A673 (cell line): ENCODE measurements at regions not wholly inside any gene's neighbourhood (a gene's known extent, or its start where the extent isn't known, plus 50 kb on each side); places are given as distances from the start of the nearest gene placed in this dataset.

Experiments
- BruUV-seq: library from RNA; stranded (reverse); fragments of 400-500 nt; replicated peaks from 2 replicates; lab custom pipeline; 2021; lab: Mats Ljungman, UMichigan
- CTCF ChIA-PET: fragments of 300-600 bp; sonication (Branson Sonifier 250); formaldehyde crosslinking; loops from one replicate; lab custom pipeline; 2022; ENCODE audit warnings: antibody characterized with exemption; lab: Charles Lee
- POLR2A ChIA-PET: fragments of 300-600 bp; sonication (Branson Sonifier 250); formaldehyde crosslinking; loops from one replicate; lab custom pipeline; 2022; ENCODE audit warnings: antibody characterized with exemption; ENCODE audit not compliant: low non-redundant PET; lab: Charles Lee
- DNase-seq: peaks from one replicate; pipeline ENCODE4 v3.0.0-alpha.2; 2015; ENCODE audit warnings: low spot score
- H3K27ac ChIP-seq: fragments of 200-600 bp; sonication (generic); 2 replicates; pipeline ENCODE4 v1.5.1; 2016; ENCODE audit warnings: mixed run types, low read depth, mild to moderate bottlenecking, mixed read lengths, antibody characterized with exemption, low read length; ENCODE audit not compliant: poor library complexity, severe bottlenecking
- H3K27me3 ChIP-seq: fragments of 200-600 bp; sonication (generic); replicated peaks from 2 replicates; pipeline ENCODE4 v1.6.1; 2017; ENCODE audit warnings: mixed run types, low read depth, mild to moderate bottlenecking, mixed read lengths, antibody characterized with exemption, low read length; ENCODE audit not compliant: insufficient read depth, poor library complexity
- H3K36me3 ChIP-seq: fragments of 200-600 bp; sonication (generic); 2 replicates; pipeline ENCODE4 v1.6.1; 2016; ENCODE audit warnings: mixed run types, mild to moderate bottlenecking, mixed read lengths, antibody characterized with exemption, low read length; ENCODE audit not compliant: insufficient read depth, poor library complexity, severe bottlenecking
- H3K4me1 ChIP-seq: fragments of 200-600 bp; sonication (generic); 2 replicates; pipeline ENCODE4 v1.6.1; 2017; ENCODE audit warnings: mixed run types, mild to moderate bottlenecking, mixed read lengths, antibody characterized with exemption, low read length; ENCODE audit not compliant: insufficient read depth, poor library complexity, severe bottlenecking
- H3K4me3 ChIP-seq: fragments of 200-600 bp; sonication (generic); 2 replicates; pipeline ENCODE4 v1.5.1; 2016; ENCODE audit warnings: low read depth, mixed run types, mild to moderate bottlenecking, mixed read lengths, low read length; ENCODE audit not compliant: poor library complexity, severe bottlenecking
- H3K9me3 ChIP-seq: fragments of 200-600 bp; sonication (generic); 2 replicates; pipeline ENCODE4 v1.6.1; 2016; ENCODE audit warnings: mixed run types, low read depth, mild to moderate bottlenecking, mixed read lengths, antibody characterized with exemption, low read length; ENCODE audit not compliant: poor library complexity, severe bottlenecking
- EZH2 ChIP-seq: fragments of 200-600 bp; sonication (generic); IDR thresholded peaks from 2 replicates; pipeline ENCODE4 v1.6.1; 2017; ENCODE audit warnings: borderline replicate concordance, low read depth, mild to moderate bottlenecking, mixed read lengths, antibody characterized with exemption, low read length; ENCODE audit not compliant: poor library complexity, severe bottlenecking
- intact Hi-C: fragments of 100-400 bp; cut with micrococcal nuclease; formaldehyde crosslinking; loops from one replicate; pipeline ENCODE4 v1.10.0; 2022; ENCODE audit not compliant: unreplicated experiment
- TF ChIP-seq, protein P1 (sequence below): fragments of 300-800, 200-600 bp; sonication (generic); conservative IDR thresholded peaks from 2 replicates; pipeline ENCODE4 v1.5.1; 2017; ENCODE audit warnings: low read depth, mild to moderate bottlenecking, antibody characterized with exemption, low read length, moderate library complexity, mixed read lengths

DNA sequence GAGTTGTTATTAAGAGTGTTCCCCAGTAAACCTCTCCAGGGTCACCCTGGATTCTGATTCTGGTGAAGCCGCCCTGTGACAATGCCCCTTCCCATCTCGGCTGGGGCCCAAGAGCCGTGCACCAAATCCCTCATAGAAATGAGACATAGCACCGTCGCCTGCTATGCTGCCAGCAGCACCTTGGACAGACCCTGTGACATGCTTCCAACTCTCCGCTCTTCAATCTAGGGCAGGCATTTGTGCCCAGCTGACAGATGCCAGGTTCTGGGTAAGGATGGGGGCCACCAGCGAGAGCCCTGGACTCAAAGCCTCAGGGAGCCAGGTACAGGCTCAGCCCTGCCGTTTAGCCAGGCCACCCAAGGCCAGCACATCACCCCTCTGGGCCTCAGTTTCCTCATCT lies 55.8 kb upstream of the TCF20 start:
- ChIA-PET POLR2A (no interaction called here), CTCF (no interaction called here)
- no peak for DNase-seq
- Histone ChIP-seq H3K4me3 (no peak overlapping the region), H3K27me3 (no peaks in the 10 kb centered on the region), H3K27ac (no peak overlapping the region), H3K9me3 (no peaks in the 10 kb centered on the region), H3K4me1 (peaks cover 43% of the 10 kb centered on the region), H3K36me3 (no peaks in the 10 kb centered on the region)
- intact Hi-C loops: no loop called here
- TF ChIP-seq EZH2: no peak
- TF ChIP-seq, protein P1, sequence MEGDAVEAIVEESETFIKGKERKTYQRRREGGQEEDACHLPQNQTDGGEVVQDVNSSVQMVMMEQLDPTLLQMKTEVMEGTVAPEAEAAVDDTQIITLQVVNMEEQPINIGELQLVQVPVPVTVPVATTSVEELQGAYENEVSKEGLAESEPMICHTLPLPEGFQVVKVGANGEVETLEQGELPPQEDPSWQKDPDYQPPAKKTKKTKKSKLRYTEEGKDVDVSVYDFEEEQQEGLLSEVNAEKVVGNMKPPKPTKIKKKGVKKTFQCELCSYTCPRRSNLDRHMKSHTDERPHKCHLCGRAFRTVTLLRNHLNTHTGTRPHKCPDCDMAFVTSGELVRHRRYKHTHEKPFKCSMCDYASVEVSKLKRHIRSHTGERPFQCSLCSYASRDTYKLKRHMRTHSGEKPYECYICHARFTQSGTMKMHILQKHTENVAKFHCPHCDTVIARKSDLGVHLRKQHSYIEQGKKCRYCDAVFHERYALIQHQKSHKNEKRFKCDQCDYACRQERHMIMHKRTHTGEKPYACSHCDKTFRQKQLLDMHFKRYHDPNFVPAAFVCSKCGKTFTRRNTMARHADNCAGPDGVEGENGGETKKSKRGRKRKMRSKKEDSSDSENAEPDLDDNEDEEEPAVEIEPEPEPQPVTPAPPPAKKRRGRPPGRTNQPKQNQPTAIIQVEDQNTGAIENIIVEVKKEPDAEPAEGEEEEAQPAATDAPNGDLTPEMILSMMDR: no peak
- BruUV-seq: no TSS peak

DNA sequence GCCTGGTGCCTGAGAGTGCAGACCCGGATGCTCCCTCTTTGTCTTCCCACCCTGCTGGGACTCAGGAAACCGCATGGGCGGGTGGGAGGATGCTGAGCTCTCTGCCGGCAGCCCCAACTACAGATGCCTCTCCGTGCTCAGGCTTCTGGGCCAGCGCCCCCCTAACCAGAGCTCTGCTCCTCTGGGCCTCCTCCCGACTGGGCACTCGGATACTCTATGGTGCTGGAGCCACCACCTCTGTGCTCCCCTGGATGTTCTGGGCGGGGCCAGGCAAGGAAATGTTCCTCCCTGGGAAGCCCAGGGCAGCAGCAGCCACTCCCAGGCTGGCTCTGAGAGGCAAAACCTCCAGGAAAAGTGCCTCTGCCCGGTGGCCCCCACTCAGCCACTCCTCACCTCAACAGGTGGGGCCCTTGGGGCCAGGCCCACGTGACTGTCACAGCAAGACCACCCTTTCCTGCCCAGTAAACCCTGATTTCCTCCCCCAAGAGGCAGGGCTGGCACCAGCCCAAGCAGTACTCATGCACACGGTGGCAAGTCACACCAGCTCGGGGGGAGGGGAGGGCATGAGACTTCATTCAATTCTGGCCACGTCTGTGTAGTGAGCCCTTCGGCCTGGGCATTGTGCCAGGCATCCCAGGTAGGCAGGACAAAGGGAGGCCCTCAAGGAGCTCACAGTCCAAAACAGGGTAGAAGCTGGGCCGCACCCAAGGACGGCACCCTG lies 54.7 kb upstream of the TCF20 start:
- ChIA-PET CTCF (no interaction called here), POLR2A (interaction anchor here (0.6 kb wide), 1 partner anchor 18 kb away, joined by 3 read pairs; no protein-coding TSS in a partner anchor)
- peak; percentile 88 for DNase-seq
- peaks cover 36% of the 10 kb centered on the region for H3K4me1 ChIP-seq
- H3K9me3 ChIP-seq: no peaks in the 10 kb centered on the region
- H3K27ac ChIP-seq: peak overlapping the region; percentile 47
- no peaks in the 10 kb centered on the region for H3K36me3 ChIP-seq
- H3K27me3 ChIP-seq: no peaks in the 10 kb centered on the region
- no peak overlapping the region for H3K4me3 ChIP-seq
- BruUV-seq: no TSS peak
- intact Hi-C loops: no loop called here
- TF ChIP-seq, protein P1: no peak

GRCh38 chr22:42324566-42324965 lies 54.1 kb upstream of the TCF20 start:
- DNase-seq: no peak
- Histone ChIP-seq H3K9me3 (no peaks in the 10 kb centered on the region), H3K4me1 (peaks cover 36% of the 10 kb centered on the region), H3K27ac (peak overlapping the region; percentile 47), H3K36me3 (no peaks in the 10 kb centered on the region), H3K4me3 (no peak overlapping the region), H3K27me3 (no peaks in the 10 kb centered on the region)
- no TSS peak for BruUV-seq
- ChIA-PET CTCF (no interaction called here), POLR2A (no interaction called here)
- no peak for TF ChIP-seq EZH2
- TF ChIP-seq, protein P1: no peak
- intact Hi-C loops: no loop called here
